HG03575 (cell line): ENCODE measurements at regions not wholly inside any gene's neighbourhood (a gene's known extent, or its start where the extent isn't known, plus 50 kb on each side); places are given as distances from the start of the nearest gene placed in this dataset.

Source experiments
- ATAC-seq: cut with Tn5 transposase; IDR thresholded peaks from one replicate; pipeline ENCODE4 v1.9.1; 2021; ENCODE audit not compliant: unreplicated experiment, insufficient number of reproducible peaks, low FRiP score; ENCODE audit errors: extremely low read depth

DNA sequence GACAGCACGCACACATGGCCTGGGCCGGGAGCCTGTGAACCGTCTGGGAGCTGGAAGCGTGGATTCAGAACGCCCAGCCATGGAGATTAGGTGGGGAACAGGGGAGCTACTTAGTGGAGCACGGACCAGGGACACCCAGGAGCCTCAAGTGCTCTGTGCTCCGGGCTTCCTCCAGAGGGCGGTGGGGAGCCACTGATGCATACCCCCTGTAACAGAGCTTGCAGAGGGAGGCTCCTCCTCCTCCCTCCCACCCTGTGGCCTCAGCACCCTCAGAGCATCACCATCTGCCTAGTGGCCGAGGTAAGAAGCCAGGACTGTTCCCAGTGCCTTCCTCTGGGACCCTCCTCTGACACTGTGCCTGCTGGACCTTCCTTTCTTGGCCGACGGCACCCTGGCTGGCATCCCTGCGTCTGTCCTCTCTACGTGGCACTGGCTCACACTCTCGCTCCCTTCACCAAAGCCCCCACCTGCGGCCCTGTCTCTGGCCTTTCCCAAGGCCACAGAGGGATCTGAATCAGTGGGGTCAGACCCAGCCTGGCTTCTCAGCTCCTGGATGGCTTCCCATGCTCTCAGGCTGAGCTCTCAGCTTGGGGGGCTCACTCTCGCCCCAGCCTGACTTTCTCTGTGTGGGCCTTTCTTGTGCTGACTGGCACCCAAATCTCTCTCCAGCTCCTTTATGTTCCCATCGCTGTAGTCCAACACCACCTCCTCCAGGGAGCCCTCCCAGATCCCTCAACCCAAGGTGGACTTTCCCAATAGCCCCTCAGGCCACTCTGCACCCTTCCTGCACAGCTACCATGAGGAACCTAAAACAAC is 780.9 kb downstream of the BRD1 start:
- ATAC-seq, result no peak

- ATAC-seq, result no peak
Measured at GRCh38 chr22:49046000-49046545, 781.6 kb downstream of the BRD1 start.

DNA sequence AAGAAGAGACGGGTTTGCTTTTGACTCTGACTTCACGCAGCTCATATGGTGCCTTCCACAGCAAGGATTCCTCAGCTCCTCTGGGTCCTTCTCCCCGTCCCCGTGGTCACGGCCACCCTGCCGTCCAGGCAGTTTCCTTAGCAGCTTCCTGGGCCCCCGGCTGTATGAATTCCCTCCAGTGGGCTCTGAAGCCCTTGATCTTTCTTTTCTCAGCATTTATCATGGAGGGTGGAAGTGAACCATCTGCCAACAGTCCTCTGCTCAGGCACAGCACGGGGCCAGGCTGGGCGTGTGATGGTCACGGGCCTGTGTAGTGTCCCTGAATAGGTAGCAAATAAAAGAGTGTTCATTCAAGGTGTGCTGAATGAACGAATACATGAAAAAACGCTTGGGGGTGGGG is 782.4 kb downstream of the BRD1 start:
- no peak for ATAC-seq

DNA sequence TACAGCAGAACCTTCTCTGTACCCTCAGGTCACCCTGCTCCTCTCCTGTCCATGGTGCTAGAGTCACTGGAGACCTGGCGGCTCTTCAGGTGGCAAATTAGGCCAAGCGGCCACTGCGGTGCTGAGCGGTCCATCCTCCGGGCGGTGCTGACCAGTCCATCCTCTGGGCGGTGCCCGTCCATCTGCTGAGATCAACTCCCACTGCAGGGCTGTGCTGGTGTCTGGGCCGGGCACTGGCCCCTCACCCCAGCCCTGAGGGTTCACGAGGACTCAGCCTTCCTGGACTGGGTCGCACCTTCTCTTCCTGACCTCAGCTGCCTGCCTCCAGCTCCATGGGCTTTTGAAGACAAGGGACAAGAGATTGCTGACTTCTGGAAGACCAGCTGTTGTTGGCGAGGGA is 782.9 kb downstream of the BRD1 start:
- no peak for ATAC-seq

GRCh38 chr22:49044091-49044490 is 783.6 kb downstream of the BRD1 start:
- ATAC-seq, result no peak

GRCh38 chr22:49042877-49043859 is 784.5 kb downstream of the BRD1 start:
- no peak for ATAC-seq

- ATAC-seq, result no peak
Measured at GRCh38 chr22:49042066-49042465, 785.6 kb downstream of the BRD1 start.

- no peak for ATAC-seq
Measured at GRCh38 chr22:49040754-49041467, 786.8 kb downstream of the BRD1 start.

GRCh38 chr22:49040111-49040510 is 787.6 kb downstream of the BRD1 start:
- no peak for ATAC-seq

DNA sequence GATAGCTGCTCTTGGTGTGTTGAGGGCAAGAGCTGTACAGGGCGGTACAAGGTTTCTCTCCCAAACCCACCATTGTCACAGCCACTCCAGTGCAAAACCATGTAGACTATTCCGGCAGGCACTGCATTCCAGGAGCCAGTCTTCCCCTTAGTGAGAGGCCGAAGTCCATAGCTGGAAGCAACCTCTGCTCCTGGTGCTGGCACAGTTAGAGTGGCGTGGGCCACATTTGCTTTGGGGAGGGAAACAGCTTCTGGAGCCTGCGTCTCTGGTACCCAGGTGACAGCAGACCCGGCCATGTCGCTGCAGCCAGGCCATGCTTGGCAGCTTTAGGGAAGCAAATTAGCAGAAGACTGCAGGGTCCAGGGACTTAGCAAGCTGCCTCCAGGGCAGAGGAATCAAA is 788.0 kb downstream of the BRD1 start:
- no peak for ATAC-seq

DNA sequence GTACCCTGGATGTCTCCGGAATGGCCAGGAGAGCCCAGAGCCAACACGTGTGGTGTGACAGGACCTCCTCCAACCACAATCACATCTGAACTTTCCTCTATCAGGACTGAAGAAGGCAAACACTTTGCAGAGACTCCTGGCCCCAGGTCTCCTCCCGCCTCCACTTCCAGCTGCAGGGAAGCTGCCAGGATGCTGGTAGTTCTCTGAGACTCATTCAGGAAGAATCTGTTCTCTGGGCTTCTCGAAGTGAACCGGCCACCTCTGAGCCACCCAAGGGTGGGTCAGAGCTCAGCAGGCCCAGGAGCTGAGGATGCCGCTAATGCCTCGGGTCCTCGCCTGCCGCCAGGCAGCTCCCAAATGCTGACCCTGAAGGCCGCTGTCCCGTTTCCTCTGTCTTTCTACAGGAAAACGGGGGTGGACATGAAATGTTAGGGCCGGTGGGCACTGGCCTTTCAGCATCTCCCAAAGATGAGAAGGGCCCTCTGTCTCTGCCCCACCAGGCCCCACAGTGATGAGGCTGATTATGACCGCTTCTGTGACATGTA is 789.9 kb downstream of the BRD1 start:
- ATAC-seq, result no peak

- no peak for ATAC-seq
Measured at GRCh38 chr22:49036513-49036912, 791.2 kb downstream of the BRD1 start.

GRCh38 chr22:49035818-49036457 is 791.7 kb downstream of the BRD1 start:
- no peak for ATAC-seq

DNA sequence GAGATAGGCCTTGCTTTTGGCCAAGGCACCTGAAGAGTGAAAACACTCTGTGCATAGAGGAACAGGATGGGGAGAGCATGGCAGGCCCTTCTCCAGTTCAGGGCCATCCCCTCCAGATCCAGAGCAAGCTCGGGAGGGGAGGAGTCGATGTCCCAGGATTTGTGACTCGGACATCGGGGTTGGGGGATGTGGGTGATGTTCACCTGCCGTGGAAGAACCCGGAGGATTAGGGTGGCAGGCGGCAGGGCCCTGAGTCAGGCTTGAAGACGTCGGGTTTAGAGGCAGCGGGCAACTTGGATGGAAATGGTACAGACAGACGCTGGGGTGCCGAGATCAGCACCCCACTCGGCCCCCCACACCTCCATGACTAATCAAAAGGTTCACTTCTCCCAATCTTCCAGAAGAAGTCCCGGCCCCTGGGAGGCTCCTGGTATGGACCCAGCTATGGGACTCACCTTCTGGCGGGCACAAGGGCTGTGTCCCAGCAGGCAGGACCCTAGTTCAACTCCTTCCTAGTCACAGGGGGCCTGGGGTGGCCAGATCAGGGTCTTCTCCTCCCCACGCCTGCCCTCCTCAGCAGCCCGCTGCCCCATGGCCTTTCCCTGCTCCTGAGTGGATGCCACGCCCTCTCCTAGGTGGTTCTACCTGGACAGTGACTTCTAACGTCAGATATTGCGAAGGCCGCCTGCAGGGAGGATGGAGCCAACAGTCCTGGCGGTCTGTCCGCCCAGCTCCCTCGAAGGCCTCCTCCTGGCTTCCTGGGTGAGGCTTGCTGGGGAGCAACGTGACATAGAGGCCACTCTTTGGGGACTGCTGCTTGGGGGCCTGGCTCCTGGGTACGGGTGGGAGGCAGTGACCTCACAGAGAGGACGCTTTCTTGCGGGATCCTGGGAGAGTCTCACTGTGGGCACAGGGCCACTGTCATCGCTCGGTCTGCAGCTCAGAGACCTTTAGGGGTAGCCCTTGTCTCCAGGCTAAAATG is 792.5 kb downstream of the BRD1 start:
- no peak for ATAC-seq

DNA sequence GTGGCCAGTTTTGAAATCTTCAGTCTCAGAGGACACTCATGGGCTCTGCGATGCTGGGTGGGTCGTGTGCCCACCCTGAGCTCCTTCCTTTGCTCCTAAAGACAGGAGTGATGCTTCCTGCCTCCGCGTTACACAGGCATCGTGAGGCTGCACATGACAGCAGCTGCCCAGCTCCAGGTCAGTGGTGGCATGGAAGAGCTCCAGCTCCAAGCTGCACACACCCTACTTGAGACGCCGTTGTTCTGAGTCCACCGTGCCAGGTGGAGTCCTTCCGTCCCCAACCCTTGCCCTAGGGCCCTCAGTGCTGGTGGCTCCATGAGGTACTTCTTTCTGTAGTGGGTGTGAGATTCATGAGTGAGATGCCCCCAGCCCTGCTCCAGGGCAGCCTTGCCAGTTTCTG is 794.1 kb downstream of the BRD1 start:
- ATAC-seq, result no peak

- no peak for ATAC-seq
Measured at GRCh38 chr22:49032821-49033220, 794.9 kb downstream of the BRD1 start.

GRCh38 chr22:49031746-49032330 is 795.8 kb downstream of the BRD1 start:
- ATAC-seq, result no peak
